ENCODE measurements at regions not wholly inside any gene's neighbourhood (a gene's known extent, or its start where the extent isn't known, plus 50 kb on each side); places are given as distances from the start of the nearest gene placed in this dataset.
A peak's percentile ranks its signal among the peaks of the same experiment; 100 is the strongest.
"Not testable (repeated sequence)": the region's sequence is repeated elsewhere in the genome, so short reads cannot be mapped to it uniquely, and the experiment has no call there.

- no peaks in the 10 kb centered on the region for H3K9me3 ChIP-seq
- FAIRE-seq (no peak), ATAC-seq (no peak), DNase-seq (peak in 1 of 6 donors; percentile 27)
- no peak overlapping the region for H3K4me3 ChIP-seq
- WGBS, 2 donors, result 85 to 89% methylated on average over 5 of the region's 5 CpGs
- no peaks in the 10 kb centered on the region for H3K36me3 ChIP-seq
- no peaks in the 10 kb centered on the region for H3K27me3 ChIP-seq
- intact Hi-C loops (cut with DNase I), result no loop called here
- no peak for TF ChIP-seq CTCF (IDR thresholded peaks at IDR 0.05)
- H3K27ac ChIP-seq, result no peak overlapping the region
- H3K4me1 ChIP-seq, result no peaks in the 10 kb centered on the region
Observed at GRCh38 chr20:23140991-23141390, 54.9 kb upstream of the CD93 start.

- intact Hi-C loops (cut with DNase I), result loop anchor here in 1 of 3 donors (10.0 kb wide), 1 partner anchor 65 kb away; no protein-coding TSS in a partner anchor
- not testable (repeated sequence) for H3K27me3 ChIP-seq, H3K4me3 ChIP-seq, ATAC-seq, H3K36me3 ChIP-seq, H3K4me1 ChIP-seq, H3K27ac ChIP-seq, H3K9me3 ChIP-seq, DNase-seq
- 60 to 71% methylated on average over 1 of the region's 1 CpG for WGBS, 2 donors
- peak; percentile 47 for FAIRE-seq
Observed at GRCh38 chr20:23139984-23140383, 53.9 kb upstream of the CD93 start.

GRCh38 chr20:23139524-23139923 is 53.4 kb upstream of the CD93 start:
- Histone ChIP-seq H3K4me3 (no peak overlapping the region), H3K4me1 (no peaks in the 10 kb centered on the region), H3K27ac (no peak overlapping the region), H3K27me3 (no peaks in the 10 kb centered on the region), H3K36me3 (no peaks in the 10 kb centered on the region), H3K9me3 (no peaks in the 10 kb centered on the region)
- FAIRE-seq, result no peak
- intact Hi-C loops (cut with DNase I), result loop anchor here in 1 of 3 donors (10.0 kb wide), 1 partner anchor 65 kb away; no protein-coding TSS in a partner anchor
- peak in 1 of 6 donors; percentile 15 for DNase-seq
- TF ChIP-seq CTCF (IDR thresholded peaks at IDR 0.05), result no peak
- WGBS, 2 donors, result 62 to 66% methylated on average over 8 of the region's 8 CpGs
- no peak for ATAC-seq

GRCh38 chr20:23138682-23139081 is 52.6 kb upstream of the CD93 start:
- DNase-seq, result no peak
- Histone ChIP-seq H3K4me3 (no peak overlapping the region), H3K27ac (no peak overlapping the region), H3K27me3 (no peaks in the 10 kb centered on the region), H3K4me1 (no peaks in the 10 kb centered on the region), H3K9me3 (no peaks in the 10 kb centered on the region), H3K36me3 (no peaks in the 10 kb centered on the region)
- intact Hi-C loops (cut with DNase I), result loop anchor here in 1 of 3 donors (10.0 kb wide), 1 partner anchor 64 kb away; no protein-coding TSS in a partner anchor
- no peak for FAIRE-seq
- WGBS, 2 donors, result 76 to 83% methylated on average over 3 of the region's 3 CpGs
- no peak for ATAC-seq
- TF ChIP-seq CTCF (IDR thresholded peaks at IDR 0.05), result no peak

GRCh38 chr20:23138226-23138625 is 52.1 kb upstream of the CD93 start:
- Histone ChIP-seq H3K9me3 (no peaks in the 10 kb centered on the region), H3K4me1 (no peaks in the 10 kb centered on the region), H3K27ac (no peak overlapping the region), H3K36me3 (no peaks in the 10 kb centered on the region), H3K27me3 (no peaks in the 10 kb centered on the region), H3K4me3 (no peak overlapping the region)
- ATAC-seq, result no peak
- TF ChIP-seq CTCF (IDR thresholded peaks at IDR 0.05), result no peak
- intact Hi-C loops (cut with DNase I), result loop anchor here in 1 of 3 donors (10.0 kb wide), 1 partner anchor 63 kb away; no protein-coding TSS in a partner anchor
- no peak for DNase-seq
- WGBS, 2 donors, result 59 to 65% methylated on average over 3 of the region's 3 CpGs
- FAIRE-seq, result no peak

Measured in pancreas (tissue), 10 donors.